ENCODE measurements at regions not wholly inside any gene's neighbourhood (a gene's known extent, or its start where the extent isn't known, plus 50 kb on each side); places are given as distances from the start of the nearest gene placed in this dataset.

- DNase-seq = no peak
Measured at GRCh38 chr11:116431842-116432241, 340.9 kb downstream of the BUD13 start.

GRCh38 chr11:116428638-116428975, 344.2 kb downstream of the BUD13 start:
- DNase-seq = no peak

- no peak for DNase-seq
Measured at GRCh38 chr11:116427903-116428637, 344.7 kb downstream of the BUD13 start.

- no peak for DNase-seq
Measured at GRCh38 chr11:116427337-116427902, 345.4 kb downstream of the BUD13 start.

GRCh38 chr11:116426761-116427160, 346.0 kb downstream of the BUD13 start:
- DNase-seq = no peak

- no peak for DNase-seq
Measured at GRCh38 chr11:116424615-116425261, 348.0 kb downstream of the BUD13 start.

GRCh38 chr11:116422956-116423600, 349.7 kb downstream of the BUD13 start:
- no peak for DNase-seq

GRCh38 chr11:116422556-116422955, 350.2 kb downstream of the BUD13 start:
- no peak for DNase-seq

GRCh38 chr11:116421529-116422185, 351.1 kb downstream of the BUD13 start:
- no peak for DNase-seq

- DNase-seq = no peak
Measured at GRCh38 chr11:116420770-116421528, 351.8 kb downstream of the BUD13 start.

- DNase-seq = no peak
Measured at GRCh38 chr11:116420030-116420429, 352.8 kb downstream of the BUD13 start.

- DNase-seq = no peak
Measured at GRCh38 chr11:116418388-116419041, 354.3 kb downstream of the BUD13 start.

- DNase-seq = no peak
Measured at GRCh38 chr11:116416852-116417251, 355.9 kb downstream of the BUD13 start.

- no peak for DNase-seq
Measured at GRCh38 chr11:116415095-116415494, 357.7 kb downstream of the BUD13 start.

GRCh38 chr11:116414357-116414880, 358.4 kb downstream of the BUD13 start:
- no peak for DNase-seq

- DNase-seq = no peak
Measured at GRCh38 chr11:116413301-116414242, 359.2 kb downstream of the BUD13 start.

- DNase-seq = no peak
Measured at GRCh38 chr11:116412118-116412889, 360.5 kb downstream of the BUD13 start.

GRCh38 chr11:116409238-116409637, 363.5 kb downstream of the BUD13 start:
- no peak for DNase-seq

GRCh38 chr11:116406042-116406441, 366.7 kb downstream of the BUD13 start:
- no peak for DNase-seq

GRCh38 chr11:116404462-116404798, 368.4 kb downstream of the BUD13 start:
- no peak for DNase-seq

Measured in CD4-positive, alpha-beta T cell treated with Interleukin-17A for 4 hours (primary cell).